ENCODE measurements at regions not wholly inside any gene's neighbourhood (a gene's known extent, or its start where the extent isn't known, plus 50 kb on each side); places are given as distances from the start of the nearest gene placed in this dataset.

DNA sequence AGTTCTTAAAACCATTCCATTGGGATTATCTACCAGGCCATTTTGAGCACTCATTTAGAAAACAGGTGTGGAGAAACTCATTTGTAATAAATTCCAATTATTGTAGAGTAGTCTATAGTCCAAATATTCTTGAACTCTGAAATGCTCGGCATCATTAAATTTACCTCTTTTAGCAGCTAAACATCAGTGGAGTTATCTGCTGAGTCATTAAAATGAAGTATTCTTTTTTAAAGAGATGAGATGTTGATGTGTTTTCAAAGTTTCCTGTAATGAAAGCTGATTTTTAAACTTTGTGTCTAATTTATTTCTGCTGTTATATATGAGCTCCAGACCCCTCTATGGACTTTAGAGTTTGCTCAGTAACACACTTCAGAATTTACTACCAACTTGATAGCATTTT is 1635.2 kb downstream of the SUCLG1 start:
- in situ Hi-C loops (cut with MboI), result no loop called here
- H3K4me1 ChIP-seq (ENCODE audit: insufficient read depth), result no peaks in the 10 kb centered on the region
- H3F3A ChIP-seq (ENCODE audit: insufficient read depth), result no peaks in the 10 kb centered on the region
- 32 to 46% methylated on average over 1 of the region's 1 CpG for WGBS, 2 experiments (ENCODE audit: low coverage in 1 of 2, low lambda C conversion rate in 2 of 2, missing lambda C conversion rate in 2 of 2)
- H2AFZ ChIP-seq, result no peak overlapping the region
- H3K4me3 ChIP-seq, result no peak overlapping the region
- no peak overlapping the region for H3K4me2 ChIP-seq (ENCODE audit: unreplicated experiment)
- H3K27ac ChIP-seq, result no peak overlapping the region
- no peaks in the 10 kb centered on the region for H3K27me3 ChIP-seq (replicated peaks; ENCODE audit: insufficient read depth)
- H3K9me3 ChIP-seq (ENCODE audit: low read depth), result no peaks in the 10 kb centered on the region
- H3K9me2 ChIP-seq (ENCODE audit: insufficient read depth), result no peaks in the 10 kb centered on the region
- no peaks in the 10 kb centered on the region for H4K20me1 ChIP-seq (ENCODE audit: insufficient read depth)
- TF ChIP-seq EZH2phosphoT487 (IDR thresholded peaks at IDR 0.05; ENCODE audit: insufficient read depth, low read depth) (no peak), EZH2 (IDR thresholded peaks at IDR 0.05; ENCODE audit: insufficient read depth, poor library complexity, severe bottlenecking) (no peak)
- DNase-seq, result no peak
- no peaks in the 10 kb centered on the region for H3K36me3 ChIP-seq (ENCODE audit: low read depth)
- H3K9ac ChIP-seq, result no peak overlapping the region
- H3K79me2 ChIP-seq (ENCODE audit: insufficient read depth), result no peaks in the 10 kb centered on the region

DNA sequence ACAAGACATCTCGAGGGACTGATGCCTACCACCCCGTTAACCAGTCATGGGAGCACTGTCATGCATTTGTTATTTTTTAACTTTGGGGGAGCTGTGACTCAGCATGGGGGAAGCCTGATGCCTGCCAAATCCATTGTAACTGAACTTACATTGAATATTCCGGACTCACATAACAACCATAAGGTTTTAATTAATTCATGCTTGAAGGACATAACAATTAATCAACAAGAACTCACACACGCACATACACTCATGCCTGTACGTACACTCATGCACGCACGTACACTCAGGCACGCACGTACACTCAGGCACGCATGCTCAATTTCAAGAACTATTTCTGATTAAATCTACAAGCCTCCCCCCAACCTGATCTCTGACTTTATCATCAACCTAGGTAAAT is 1639.1 kb downstream of the SUCLG1 start:
- Histone ChIP-seq H3K4me1 (ENCODE audit: insufficient read depth) (no peaks in the 10 kb centered on the region), H3K36me3 (ENCODE audit: low read depth) (no peaks in the 10 kb centered on the region), H3K9me3 (ENCODE audit: low read depth) (no peaks in the 10 kb centered on the region), H2AFZ (no peak overlapping the region), H3K4me3 (no peak overlapping the region), H3K4me2 (ENCODE audit: unreplicated experiment) (no peak overlapping the region), H3K9me2 (ENCODE audit: insufficient read depth) (no peaks in the 10 kb centered on the region), H3K9ac (no peak overlapping the region), H4K20me1 (ENCODE audit: insufficient read depth) (no peaks in the 10 kb centered on the region), H3F3A (ENCODE audit: insufficient read depth) (no peaks in the 10 kb centered on the region), H3K79me2 (ENCODE audit: insufficient read depth) (no peaks in the 10 kb centered on the region), H3K27me3 (replicated peaks; ENCODE audit: insufficient read depth) (no peaks in the 10 kb centered on the region), H3K27ac (no peak overlapping the region)
- in situ Hi-C loops (cut with MboI), result no loop called here
- TF ChIP-seq EZH2phosphoT487 (IDR thresholded peaks at IDR 0.05; ENCODE audit: insufficient read depth, low read depth), result no peak
- TF ChIP-seq EZH2 (IDR thresholded peaks at IDR 0.05; ENCODE audit: insufficient read depth, poor library complexity, severe bottlenecking), result no peak
- no peak for DNase-seq
- 66 to 72% methylated on average over 10 of the region's 10 CpGs for WGBS, 2 experiments (ENCODE audit: low coverage in 1 of 2, low lambda C conversion rate in 2 of 2, missing lambda C conversion rate in 2 of 2)

DNA sequence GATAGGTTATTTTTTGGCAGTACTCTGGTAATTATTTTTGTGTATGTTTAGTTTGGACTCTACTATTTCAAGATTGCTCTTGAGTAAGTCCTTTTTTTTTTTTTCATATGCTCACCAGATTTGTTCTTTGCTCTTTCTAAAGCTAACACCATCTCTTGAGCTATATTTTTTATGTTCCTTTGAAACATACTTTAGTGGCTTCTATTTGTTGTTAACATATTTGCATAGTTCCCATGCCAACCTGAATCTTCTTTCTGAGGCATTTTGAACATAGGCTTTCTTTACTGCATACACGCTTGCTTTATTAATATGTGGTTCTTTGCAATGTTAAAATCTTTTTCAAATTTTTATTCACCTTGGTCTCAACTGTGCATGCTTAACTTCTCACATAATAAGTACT is 1644.9 kb downstream of the SUCLG1 start:
- Histone ChIP-seq H3K9me3 (ENCODE audit: low read depth) (no peaks in the 10 kb centered on the region), H3K9ac (no peak overlapping the region), H3K36me3 (ENCODE audit: low read depth) (no peaks in the 10 kb centered on the region), H3K27ac (no peak overlapping the region), H3K27me3 (replicated peaks; ENCODE audit: insufficient read depth) (no peaks in the 10 kb centered on the region), H3K4me3 (no peak overlapping the region), H3K79me2 (ENCODE audit: insufficient read depth) (no peaks in the 10 kb centered on the region), H3K4me1 (ENCODE audit: insufficient read depth) (no peaks in the 10 kb centered on the region), H2AFZ (no peak overlapping the region), H3K4me2 (ENCODE audit: unreplicated experiment) (no peak overlapping the region), H3K9me2 (ENCODE audit: insufficient read depth) (no peaks in the 10 kb centered on the region), H3F3A (ENCODE audit: insufficient read depth) (no peaks in the 10 kb centered on the region), H4K20me1 (ENCODE audit: insufficient read depth) (no peaks in the 10 kb centered on the region)
- DNase-seq, result no peak
- in situ Hi-C loops (cut with MboI), result no loop called here
- WGBS, 2 experiments (ENCODE audit: low coverage in 1 of 2, low lambda C conversion rate in 2 of 2, missing lambda C conversion rate in 2 of 2), result 7 to 11% methylated on average over 1 of the region's 1 CpG
- TF ChIP-seq EZH2phosphoT487 (IDR thresholded peaks at IDR 0.05; ENCODE audit: insufficient read depth, low read depth) (no peak), EZH2 (IDR thresholded peaks at IDR 0.05; ENCODE audit: insufficient read depth, poor library complexity, severe bottlenecking) (no peak)

DNA sequence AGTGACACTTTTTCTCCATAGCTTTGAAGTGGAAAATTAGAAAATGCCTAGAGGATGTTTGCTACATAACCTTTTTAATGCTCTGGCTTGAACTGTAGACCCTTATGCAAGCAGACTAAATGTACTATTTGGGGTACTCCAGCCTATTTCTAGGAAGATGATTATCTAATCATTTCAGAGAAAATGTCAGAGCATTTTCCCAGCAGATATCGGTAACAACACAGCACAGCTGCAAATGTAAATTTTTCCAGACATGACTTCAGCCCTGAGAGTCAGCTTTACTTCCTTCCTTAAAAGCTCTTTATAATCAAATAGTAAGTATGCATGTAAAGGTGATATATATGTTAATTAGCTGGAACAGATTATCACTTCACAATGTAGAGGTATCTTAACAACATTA is 1647.1 kb downstream of the SUCLG1 start:
- no peak for DNase-seq
- H3K79me2 ChIP-seq (ENCODE audit: insufficient read depth), result no peaks in the 10 kb centered on the region
- no peak for TF ChIP-seq EZH2 (IDR thresholded peaks at IDR 0.05; ENCODE audit: insufficient read depth, poor library complexity, severe bottlenecking)
- no peak for TF ChIP-seq EZH2phosphoT487 (IDR thresholded peaks at IDR 0.05; ENCODE audit: insufficient read depth, low read depth)
- no peaks in the 10 kb centered on the region for H3K36me3 ChIP-seq (ENCODE audit: low read depth)
- 0 to 26% methylated on average over 1 of the region's 1 CpG for WGBS, 2 experiments (ENCODE audit: low coverage in 1 of 2, low lambda C conversion rate in 2 of 2, missing lambda C conversion rate in 2 of 2)
- H3K4me2 ChIP-seq (ENCODE audit: unreplicated experiment), result no peak overlapping the region
- no peak overlapping the region for H2AFZ ChIP-seq
- H3K9me3 ChIP-seq (ENCODE audit: low read depth), result no peaks in the 10 kb centered on the region
- H4K20me1 ChIP-seq (ENCODE audit: insufficient read depth), result no peaks in the 10 kb centered on the region
- H3K9ac ChIP-seq, result no peak overlapping the region
- no peaks in the 10 kb centered on the region for H3K4me1 ChIP-seq (ENCODE audit: insufficient read depth)
- no peaks in the 10 kb centered on the region for H3K27me3 ChIP-seq (replicated peaks; ENCODE audit: insufficient read depth)
- in situ Hi-C loops (cut with MboI), result no loop called here
- no peaks in the 10 kb centered on the region for H3F3A ChIP-seq (ENCODE audit: insufficient read depth)
- H3K4me3 ChIP-seq, result no peak overlapping the region
- H3K27ac ChIP-seq, result no peak overlapping the region
- H3K9me2 ChIP-seq (ENCODE audit: insufficient read depth), result no peaks in the 10 kb centered on the region

DNA sequence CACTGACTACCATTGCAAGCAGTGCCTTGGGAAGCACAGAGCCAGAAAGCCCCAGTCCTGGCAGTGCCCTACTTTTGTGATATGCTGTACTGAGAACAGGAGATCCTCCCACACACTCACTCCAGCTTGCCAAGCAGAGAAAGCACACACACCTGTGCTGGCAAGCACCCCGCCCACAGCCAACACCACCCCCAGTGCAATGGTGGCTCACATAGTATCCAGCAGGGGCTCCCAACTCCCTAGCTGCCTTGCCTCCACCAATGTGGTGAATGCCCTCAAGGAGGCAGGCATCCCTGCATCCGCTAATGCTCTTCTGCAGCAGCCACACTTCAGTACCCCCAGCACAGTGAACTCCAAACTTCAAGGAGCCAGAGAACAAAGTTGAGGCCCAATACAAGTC is 1655.8 kb downstream of the SUCLG1 start:
- H3K4me2 ChIP-seq (ENCODE audit: unreplicated experiment), result no peak overlapping the region
- WGBS, 2 experiments (ENCODE audit: low coverage in 1 of 2, low lambda C conversion rate in 2 of 2, missing lambda C conversion rate in 2 of 2), result 25 to 63% methylated on average over 2 of the region's 2 CpGs
- no peaks in the 10 kb centered on the region for H4K20me1 ChIP-seq (ENCODE audit: insufficient read depth)
- no peak for TF ChIP-seq EZH2phosphoT487 (IDR thresholded peaks at IDR 0.05; ENCODE audit: insufficient read depth, low read depth)
- TF ChIP-seq EZH2 (IDR thresholded peaks at IDR 0.05; ENCODE audit: insufficient read depth, poor library complexity, severe bottlenecking), result no peak
- H3K9ac ChIP-seq, result no peak overlapping the region
- H3K79me2 ChIP-seq (ENCODE audit: insufficient read depth), result no peaks in the 10 kb centered on the region
- no peaks in the 10 kb centered on the region for H3F3A ChIP-seq (ENCODE audit: insufficient read depth)
- H3K9me3 ChIP-seq (ENCODE audit: low read depth), result no peaks in the 10 kb centered on the region
- no peaks in the 10 kb centered on the region for H3K4me1 ChIP-seq (ENCODE audit: insufficient read depth)
- H3K4me3 ChIP-seq, result no peak overlapping the region
- H3K27ac ChIP-seq, result no peak overlapping the region
- H3K36me3 ChIP-seq (ENCODE audit: low read depth), result no peaks in the 10 kb centered on the region
- H3K27me3 ChIP-seq (replicated peaks; ENCODE audit: insufficient read depth), result no peaks in the 10 kb centered on the region
- DNase-seq, result no peak
- in situ Hi-C loops (cut with MboI), result no loop called here
- H3K9me2 ChIP-seq (ENCODE audit: insufficient read depth), result no peaks in the 10 kb centered on the region
- no peak overlapping the region for H2AFZ ChIP-seq

All from GM23248 (cell line).